Tibial nerve (tissue), 4 donors: ENCODE measurements at regions not wholly inside any gene's neighbourhood (a gene's known extent, or its start where the extent isn't known, plus 50 kb on each side); places are given as distances from the start of the nearest gene placed in this dataset.

Source experiments
- DNase-seq, 2 donors: peaks; one replicate each; pipeline ENCODE4 v3.0.0-alpha.2; 2019; ENCODE audit warnings: low spot score in 2 of 2
- H3K27ac ChIP-seq, 4 donors: fragments of 200-600 bp; sonication (generic) in 3 of 4; one replicate each; pipeline ENCODE4 v1.5.1; 2017 to 2019; ENCODE audit warnings: mild to moderate bottlenecking in 1 of 4
- H3K27me3 ChIP-seq, 2 donors: fragments of 200-600 bp; sonication (generic) in 1 of 2; one replicate each; pipeline versions ENCODE4 v1.5.1 to v1.6.0; 2017 to 2019
- H3K36me3 ChIP-seq, 3 donors: fragments of 200-600 bp; sonication (generic); one replicate each; pipeline ENCODE4 v1.5.1; 2018 to 2019
- H3K4me1 ChIP-seq, 4 donors: fragments of 200-600 bp; sonication (generic) in 3 of 4; one replicate each; pipeline ENCODE4 v1.5.1; 2017 to 2019
- H3K4me3 ChIP-seq, 4 donors: fragments of 200-600 bp; sonication (generic) in 3 of 4; one replicate each; pipeline ENCODE4 v1.5.1; 2017 to 2019; ENCODE audit warnings: mild to moderate bottlenecking in 1 of 4, moderate library complexity in 1 of 4
- H3K9me3 ChIP-seq, 4 donors: fragments of 200-600 bp; sonication (generic) in 3 of 4; one replicate each; pipeline ENCODE4 v1.5.1; 2017 to 2019
- CTCF ChIP-seq, 5 experiments: fragments of 200-600 bp in 3 of 5; fragments of 450-650 bp in 2 of 5; sonication (generic) in 3 of 5; IDR thresholded peaks; one replicate each; pipeline ENCODE4 v1.5.1; 2016 to 2019; ENCODE audit warnings: antibody characterized with exemption in 5 of 5, mild to moderate bottlenecking in 3 of 5, moderate library complexity in 2 of 5
- EP300 ChIP-seq, 2 donors: sonication (generic); formaldehyde crosslinking; IDR thresholded peaks; one replicate each; pipeline ENCODE4 v1.6.1; 2017; ENCODE audit warnings: antibody characterized with exemption in 2 of 2, mild to moderate bottlenecking in 1 of 2
- POLR2A ChIP-seq, 2 donors: fragments of 450-650 bp; IDR thresholded peaks; one replicate each; pipeline ENCODE4 v1.6.1; 2017; ENCODE audit warnings: antibody characterized with exemption in 2 of 2, mild to moderate bottlenecking in 2 of 2, moderate library complexity in 2 of 2
- WGBS, 2 donors: methylation state at CpG; one replicate each; pipeline ENCODE4 v1.1.5; 2018; 5-methylcytosine and 5-hydroxymethylcytosine counted together

- no peak for DNase-seq
- WGBS, 2 donors, result 92 to 95% methylated on average over 1 of the region's 1 CpG
- Histone ChIP-seq H3K4me3 (no peak overlapping the region), H3K27ac (peak overlapping the region in 2 of 4 donors; percentile 49 to 79), H3K4me1 (peaks cover 0 to 7% (median 0%) of the 10 kb centered on the region in 4 donors), H3K36me3 (no peaks in the 10 kb centered on the region), H3K27me3 (no peaks in the 10 kb centered on the region), H3K9me3 (no peaks in the 10 kb centered on the region)
- TF ChIP-seq POLR2A (IDR thresholded peaks at IDR 0.05) (no peak), CTCF (IDR thresholded peaks at IDR 0.05) (no peak), EP300 (IDR thresholded peaks at IDR 0.05) (no peak)
These were observed 669.5 kb upstream of the TBX3 start for GRCh38 chr12:115353467-115353866.

GRCh38 chr12:115351514-115352077 lies 667.6 kb upstream of the TBX3 start:
- WGBS, 2 donors, result 46 to 56% methylated on average over 5 of the region's 5 CpGs
- TF ChIP-seq POLR2A (IDR thresholded peaks at IDR 0.05), result no peak
- TF ChIP-seq EP300 (IDR thresholded peaks at IDR 0.05), result peak in 1 of 2 donors; percentile 55
- Histone ChIP-seq H3K4me3 (no peak overlapping the region), H3K9me3 (no peaks in the 10 kb centered on the region), H3K27ac (no peak overlapping the region), H3K27me3 (no peaks in the 10 kb centered on the region), H3K36me3 (no peaks in the 10 kb centered on the region), H3K4me1 (peaks cover 0 to 7% (median 0%) of the 10 kb centered on the region in 4 donors)
- DNase-seq, result no peak

- H3K4me3 ChIP-seq, result no peak overlapping the region
- H3K9me3 ChIP-seq, result no peaks in the 10 kb centered on the region
- no peak overlapping the region for H3K27ac ChIP-seq
- H3K36me3 ChIP-seq, result no peaks in the 10 kb centered on the region
- H3K4me1 ChIP-seq, result peaks cover 0 to 7% (median 0%) of the 10 kb centered on the region in 4 donors
- WGBS, 2 donors, result 4 to 13% methylated on average over 1 of the region's 1 CpG
- DNase-seq, result no peak
- H3K27me3 ChIP-seq, result no peaks in the 10 kb centered on the region
- TF ChIP-seq CTCF (IDR thresholded peaks at IDR 0.05) (no peak), POLR2A (IDR thresholded peaks at IDR 0.05) (no peak), EP300 (IDR thresholded peaks at IDR 0.05) (no peak)
These were observed 665.7 kb upstream of the TBX3 start for GRCh38 chr12:115349711-115350110.

- WGBS, 2 donors, result 91 to 95% methylated on average over 16 of the region's 16 CpGs
- TF ChIP-seq POLR2A (IDR thresholded peaks at IDR 0.05) (no peak), EP300 (IDR thresholded peaks at IDR 0.05) (no peak), CTCF (IDR thresholded peaks at IDR 0.05) (no peak)
- no peak overlapping the region for H3K27ac ChIP-seq
These were observed 664.3 kb upstream of the TBX3 start for GRCh38 chr12:115348301-115348700.

GRCh38 chr12:115343601-115344000 lies 659.6 kb upstream of the TBX3 start:
- no peak for DNase-seq
- H3K36me3 ChIP-seq, result no peaks in the 10 kb centered on the region
- H3K4me1 ChIP-seq, result no peaks in the 10 kb centered on the region
- peaks cover 0 to 4% (median 0%) of the 10 kb centered on the region in 4 donors for H3K9me3 ChIP-seq
- no peak overlapping the region for H3K27ac ChIP-seq
- H3K27me3 ChIP-seq, result no peaks in the 10 kb centered on the region
- WGBS, 2 donors, result 85 to 90% methylated on average over 5 of the region's 5 CpGs
- TF ChIP-seq EP300 (IDR thresholded peaks at IDR 0.05) (no peak), CTCF (IDR thresholded peaks at IDR 0.05) (no peak), POLR2A (IDR thresholded peaks at IDR 0.05) (no peak)
- no peak overlapping the region for H3K4me3 ChIP-seq

More at GRCh38 chr12:115348301-115348700, 664.3 kb upstream of the TBX3 start:
- no peaks in the 10 kb centered on the region for H3K36me3 ChIP-seq
- no peaks in the 10 kb centered on the region for H3K4me1 ChIP-seq
- H3K4me3 ChIP-seq, result no peak overlapping the region
- no peaks in the 10 kb centered on the region for H3K9me3 ChIP-seq
- no peak for DNase-seq
- H3K27me3 ChIP-seq, result no peaks in the 10 kb centered on the region
